GM19239 (cell line): ENCODE measurements at regions not wholly inside any gene's neighbourhood (a gene's known extent, or its start where the extent isn't known, plus 50 kb on each side); places are given as distances from the start of the nearest gene placed in this dataset.
"Not testable (repeated sequence)": the region's sequence is repeated elsewhere in the genome, so short reads cannot be mapped to it uniquely, and the experiment has no call there.

ENCODE experiments used
- DNase-seq: peaks from one replicate; pipeline ENCODE4 v3.0.0; 2011; ENCODE audit warnings: low spot score; ENCODE audit not compliant: insufficient read length
- FAIRE-seq: peaks from 2 replicates; lab custom pipeline; 2011; peaks lifted over from hg19 to GRCh38; lab: Jason Lieb, UNC

DNA sequence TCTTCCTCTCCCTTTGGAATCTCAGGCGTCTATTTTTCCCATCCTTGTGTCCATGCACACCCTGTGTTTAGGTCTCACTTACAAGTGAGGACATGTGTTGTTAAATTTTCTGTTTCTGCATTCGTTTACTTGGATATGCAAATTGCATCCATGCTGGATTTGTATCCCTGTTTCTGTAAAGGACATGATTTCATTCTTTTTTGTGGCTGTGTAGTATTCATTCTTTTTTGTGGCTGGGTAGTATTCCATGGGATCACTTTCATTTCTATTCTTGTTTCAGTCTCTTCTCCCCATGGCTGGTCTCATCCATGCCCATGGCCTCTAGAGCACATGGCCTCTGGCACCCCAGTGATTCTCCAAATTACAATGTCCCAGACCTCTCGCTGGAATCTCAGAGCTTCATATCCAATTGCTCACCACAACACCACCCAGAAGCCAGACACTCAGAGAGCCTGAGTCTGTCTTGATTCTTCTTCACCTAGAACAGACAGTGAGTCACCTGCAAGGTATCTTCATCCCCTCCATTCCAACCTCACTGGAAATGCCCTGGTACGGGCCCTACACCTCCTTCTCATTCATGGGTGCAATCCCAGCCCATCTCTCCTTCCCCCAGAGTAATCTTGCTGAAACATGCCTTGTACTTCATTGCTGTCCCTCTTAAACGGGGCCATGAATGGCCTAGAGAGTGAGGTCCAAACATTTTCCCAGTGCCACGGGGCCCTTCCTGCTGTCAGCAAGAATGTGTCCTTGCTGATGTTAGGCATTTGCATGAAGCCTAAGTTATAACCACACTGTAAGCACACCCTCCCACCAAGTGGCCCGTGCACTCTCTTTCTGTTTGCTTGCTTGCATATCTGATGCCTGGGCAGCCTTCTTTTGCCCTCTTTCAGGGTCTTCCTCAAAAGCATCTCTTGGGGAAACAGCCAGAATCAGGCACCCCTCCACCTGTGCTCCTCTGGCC, 476.2 kb upstream of the TSHZ3 start:
- DNase-seq (no peak), FAIRE-seq (no peak)

- FAIRE-seq (no peak), DNase-seq (no peak)
Measured at GRCh38 chr19:31826325-31826724, 477.1 kb upstream of the TSHZ3 start.

GRCh38 chr19:31831421-31832175, 482.4 kb upstream of the TSHZ3 start:
- DNase-seq (no peak), FAIRE-seq (no peak)

DNA sequence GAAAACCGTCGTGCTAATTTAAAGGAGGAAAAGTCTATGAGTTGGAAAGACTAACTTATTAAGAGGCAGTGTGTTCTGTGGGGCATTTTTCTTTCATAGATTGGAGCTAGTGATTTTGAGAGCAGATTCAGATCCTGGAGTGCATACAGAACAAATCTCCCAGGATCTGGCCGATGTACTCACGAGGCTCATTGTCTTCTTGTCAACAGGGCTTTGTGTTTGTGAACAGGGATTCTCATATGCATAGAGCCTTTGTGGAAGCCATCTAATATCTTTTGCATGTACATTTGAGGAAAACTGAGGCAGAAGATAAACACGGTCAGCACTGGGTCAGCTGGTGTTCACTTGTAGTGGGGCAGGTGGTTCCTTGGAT, 482.9 kb upstream of the TSHZ3 start:
- DNase-seq, result no peak

GRCh38 chr19:31834070-31834469, 484.8 kb upstream of the TSHZ3 start:
- no peak for FAIRE-seq
- no peak for DNase-seq

More for the DNA sequence above, 482.9 kb upstream of the TSHZ3 start:
- no peak for FAIRE-seq

GRCh38 chr19:31838163-31838815, 489.1 kb upstream of the TSHZ3 start:
- FAIRE-seq, result no peak
- no peak for DNase-seq

DNA sequence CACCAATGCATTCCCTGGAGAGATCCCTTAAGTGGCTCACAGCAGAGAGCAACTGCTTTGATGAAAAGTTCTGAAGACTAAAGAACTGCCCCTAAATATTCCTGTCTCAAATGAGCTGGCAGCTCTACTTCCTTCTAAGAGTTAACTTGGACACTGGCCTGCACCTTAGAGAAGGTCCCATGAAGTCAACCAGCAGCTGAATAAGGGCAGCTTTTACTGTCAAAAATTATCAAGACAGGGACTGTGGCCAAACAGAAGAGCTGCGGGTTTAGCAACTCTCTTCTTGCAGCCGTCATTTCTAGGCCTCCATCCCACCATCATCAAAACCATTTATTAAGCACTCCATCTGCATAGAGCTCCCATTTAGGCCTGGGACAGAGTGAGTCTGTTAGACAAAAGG, 491.1 kb upstream of the TSHZ3 start:
- no peak for FAIRE-seq

GRCh38 chr19:31841755-31842154, 492.5 kb upstream of the TSHZ3 start:
- FAIRE-seq, result no peak
- no peak for DNase-seq

More for the DNA sequence above, 491.1 kb upstream of the TSHZ3 start:
- DNase-seq, result no peak

DNA sequence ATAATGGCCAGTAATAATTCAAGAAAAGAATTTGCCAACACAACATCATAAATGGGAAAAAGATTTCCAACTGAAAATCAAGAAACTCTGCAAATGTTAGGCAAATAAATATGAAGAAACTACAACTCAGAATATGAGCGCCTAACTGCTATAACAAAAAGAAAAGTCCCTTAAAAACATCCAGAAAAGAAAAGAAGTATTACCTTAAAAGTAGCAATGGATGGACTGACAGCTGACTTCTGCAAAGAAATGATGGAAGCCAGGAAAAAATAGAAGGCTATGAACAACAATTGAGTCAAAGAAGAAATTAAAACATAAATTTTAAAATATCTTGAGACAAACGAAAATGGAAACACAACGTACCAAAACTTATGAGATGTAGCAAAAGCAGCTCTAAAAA, 482.3 kb upstream of the ZNF507 start:
- DNase-seq (no peak), FAIRE-seq (no peak)

- FAIRE-seq (no peak), DNase-seq (no peak)
Measured at GRCh38 chr19:31874313-31874712, 471.1 kb upstream of the ZNF507 start.

DNA sequence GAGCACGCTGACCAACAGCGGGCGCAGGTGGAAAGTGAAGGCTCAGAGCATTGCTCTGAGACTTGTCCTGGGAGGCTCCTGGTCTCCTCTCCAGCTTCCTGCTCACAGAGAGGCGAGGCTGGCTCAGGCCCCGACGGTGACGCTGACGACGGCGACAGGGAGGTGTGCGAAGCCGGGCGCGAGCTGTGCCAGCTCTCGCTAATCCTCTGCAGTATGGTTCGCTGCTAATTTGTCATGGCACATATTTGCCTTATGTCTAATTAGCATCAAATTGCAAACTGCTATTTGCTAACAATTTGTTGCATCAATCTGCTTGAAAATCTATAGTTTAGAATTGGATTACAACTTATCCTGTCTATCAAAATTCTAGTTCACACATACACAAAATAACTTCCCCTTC, 469.8 kb upstream of the ZNF507 start:
- FAIRE-seq (no peak), DNase-seq (no peak)

DNA sequence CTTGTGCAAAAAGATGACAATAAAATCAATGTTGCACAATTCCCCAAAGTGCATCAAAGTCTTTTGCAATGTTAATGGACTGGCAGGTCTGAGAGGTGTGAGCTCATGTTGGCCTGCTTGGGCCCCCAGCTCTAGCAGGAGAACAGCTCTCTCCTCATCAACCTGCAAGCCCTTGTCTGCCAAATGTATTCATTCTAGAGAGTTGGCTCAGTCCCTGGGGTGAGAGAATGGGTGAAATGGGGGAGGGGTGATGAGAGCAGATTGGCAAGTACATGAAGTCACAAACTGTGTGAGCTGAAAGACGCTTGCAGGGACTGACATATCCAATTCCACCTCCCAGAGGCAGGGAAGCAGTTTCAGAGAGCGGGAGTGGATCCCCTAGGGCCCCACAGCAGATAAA, 465.1 kb upstream of the ZNF507 start:
- no peak for FAIRE-seq

DNA sequence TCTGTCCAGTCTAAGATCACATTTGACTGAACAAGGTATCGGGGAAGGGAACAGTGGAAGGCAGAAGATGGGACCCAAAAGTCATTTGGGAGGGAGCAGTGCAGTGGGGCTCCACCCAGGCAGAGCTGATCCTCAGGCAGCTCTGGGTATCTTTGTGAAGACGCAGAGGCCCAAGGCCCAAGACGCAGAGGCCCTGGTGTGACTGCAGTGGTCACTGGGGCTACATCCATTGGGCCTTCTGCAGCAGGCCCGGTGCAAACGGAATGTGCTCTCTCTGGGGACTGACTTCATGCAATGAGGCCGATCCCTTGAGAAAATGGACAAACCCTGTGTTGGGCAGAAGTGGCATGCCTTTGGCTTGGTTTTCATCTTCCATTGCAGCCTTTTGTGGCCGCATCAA, 463.4 kb upstream of the ZNF507 start:
- no peak for FAIRE-seq

More for the DNA sequence above, 465.1 kb upstream of the ZNF507 start:
- no peak for DNase-seq

DNA sequence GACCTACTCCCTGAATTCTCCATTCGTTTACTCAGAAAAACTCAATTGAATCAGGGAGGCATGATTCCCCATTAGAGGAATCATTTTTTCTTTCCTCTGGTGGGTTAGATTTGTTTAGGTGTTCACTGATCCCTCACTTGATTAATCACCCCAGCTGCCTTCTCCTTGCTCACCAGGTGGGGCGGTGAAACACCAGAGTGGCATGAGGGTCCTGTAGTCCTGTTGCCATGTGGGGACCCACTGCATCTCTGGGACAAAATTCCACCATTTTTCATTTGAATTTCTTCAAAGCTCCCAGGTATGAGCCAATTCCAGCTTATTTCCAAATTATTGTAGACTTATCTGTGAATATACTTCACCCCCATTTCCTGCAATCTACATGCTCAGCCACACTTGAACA, 462.7 kb upstream of the ZNF507 start:
- no peak for DNase-seq
- no peak for FAIRE-seq

More for the DNA sequence above, 463.4 kb upstream of the ZNF507 start:
- DNase-seq, result no peak

GRCh38 chr19:31883296-31883990, 462.0 kb upstream of the ZNF507 start:
- no peak for DNase-seq
- no peak for FAIRE-seq

GRCh38 chr19:31885280-31885853, 460.0 kb upstream of the ZNF507 start:
- FAIRE-seq (no peak), DNase-seq (no peak)

DNA sequence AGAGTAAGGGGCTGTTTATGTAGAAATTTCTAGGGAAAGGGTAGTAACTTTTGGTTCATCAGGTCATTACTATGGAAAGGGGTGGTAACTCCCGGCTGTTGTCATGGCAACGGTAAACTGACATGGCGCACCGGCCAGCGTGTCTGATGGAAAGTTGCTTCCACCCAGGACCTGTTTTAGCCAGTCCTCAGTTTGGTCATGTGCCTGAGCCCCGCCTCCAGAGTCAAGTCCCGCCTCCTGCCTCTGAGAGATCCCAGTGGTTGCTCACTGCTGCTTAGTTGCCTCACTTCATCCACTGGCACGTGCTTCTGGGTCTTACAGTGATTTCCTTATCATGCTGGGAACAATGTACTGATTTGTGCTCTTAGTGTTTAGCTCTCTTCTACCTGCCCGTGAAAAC, 455.2 kb upstream of the ZNF507 start:
- DNase-seq (no peak), FAIRE-seq (no peak)

DNA sequence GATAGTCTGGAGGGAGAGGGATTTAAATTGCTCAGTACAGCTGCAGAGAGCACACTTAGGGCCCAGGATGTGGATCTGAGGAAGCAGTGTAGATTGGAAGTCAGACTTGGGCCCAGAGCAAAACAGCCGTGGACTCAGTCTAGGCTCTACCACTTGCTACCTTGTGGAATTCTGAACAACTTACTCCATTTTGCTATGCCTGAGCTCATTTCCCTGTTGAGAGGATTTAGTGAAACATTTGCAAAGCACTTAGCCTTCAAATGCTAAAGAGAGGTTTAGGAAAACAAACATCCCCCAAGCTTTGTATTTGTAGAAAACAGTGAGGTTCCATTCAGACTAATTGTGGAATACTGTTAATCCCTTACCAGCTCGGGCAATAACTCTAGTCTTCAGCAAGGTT, 453.4 kb upstream of the ZNF507 start:
- no peak for DNase-seq
- no peak for FAIRE-seq

DNA sequence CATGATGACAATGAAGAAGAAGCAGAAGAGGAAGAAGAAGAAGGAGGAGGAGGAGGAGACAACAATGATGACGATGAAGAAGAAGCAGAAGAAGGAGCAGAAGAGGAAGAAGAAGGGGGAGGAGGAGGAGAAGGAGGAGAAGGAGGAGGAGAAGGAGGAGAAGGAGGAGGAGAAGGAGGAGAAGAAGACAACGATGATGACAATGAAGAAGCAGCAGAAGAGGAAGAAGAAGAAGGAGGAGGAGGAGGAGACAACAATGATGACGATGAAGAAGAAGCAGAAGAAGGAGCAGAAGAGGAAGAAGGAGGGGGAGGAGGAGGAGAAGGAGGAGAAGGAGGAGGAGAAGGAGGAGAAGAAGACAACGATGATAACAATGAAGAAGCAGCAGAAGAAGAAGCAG, 451.9 kb upstream of the ZNF507 start:
- FAIRE-seq, DNase-seq: not testable (repeated sequence)

DNA sequence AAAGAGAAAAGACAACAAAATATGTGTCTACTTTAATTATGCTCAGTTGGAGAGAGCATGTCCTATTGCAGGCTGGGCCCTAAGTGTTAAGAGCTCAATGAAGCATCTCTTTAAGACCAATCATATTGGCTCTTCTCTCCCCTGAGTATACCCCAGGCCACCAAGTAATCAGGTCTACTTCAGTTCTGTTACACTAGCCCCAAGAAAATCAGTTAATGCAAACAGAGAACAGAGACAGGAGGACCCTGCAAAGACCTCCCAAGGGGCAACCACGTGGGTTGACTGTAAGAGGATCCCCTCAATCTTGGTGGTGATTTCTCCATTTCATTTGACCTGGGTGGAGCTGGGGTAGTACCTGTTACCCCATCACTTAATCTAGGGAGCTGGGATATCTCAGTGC, 451.0 kb upstream of the ZNF507 start:
- FAIRE-seq, result no peak
- DNase-seq, result no peak
